RPMI8226 (cell line): ENCODE measurements at regions not wholly inside any gene's neighbourhood (a gene's known extent, or its start where the extent isn't known, plus 50 kb on each side); places are given as distances from the start of the nearest gene placed in this dataset.
"Not testable (repeated sequence)": the region's sequence is repeated elsewhere in the genome, so short reads cannot be mapped to it uniquely, and the experiment has no call there.

ENCODE experiments used
- DNase-seq: peaks from one replicate; pipeline ENCODE4 v3.0.0-alpha.2; 2015

DNA sequence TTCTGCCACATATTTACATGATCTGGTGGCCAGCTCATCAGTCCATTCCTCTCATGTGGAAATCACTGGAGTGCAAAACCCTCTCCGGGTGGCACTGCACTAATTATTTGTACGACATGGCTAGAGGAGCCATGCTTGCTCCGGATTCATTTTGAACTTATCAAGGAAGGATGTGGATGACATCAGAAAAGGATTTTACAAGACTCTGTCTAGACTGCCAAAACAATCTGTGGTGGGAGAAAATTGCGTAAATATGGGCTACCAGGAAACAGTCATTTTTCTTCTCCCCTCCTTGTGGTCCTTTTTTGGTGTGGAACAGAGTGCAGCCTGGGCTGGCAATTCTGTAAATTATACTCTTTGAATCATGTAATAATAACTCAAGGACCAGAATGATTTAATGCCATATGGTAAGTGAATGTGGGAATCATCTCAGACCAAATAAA, 123.4 kb upstream of the IFNE start:
- no peak for DNase-seq

DNA sequence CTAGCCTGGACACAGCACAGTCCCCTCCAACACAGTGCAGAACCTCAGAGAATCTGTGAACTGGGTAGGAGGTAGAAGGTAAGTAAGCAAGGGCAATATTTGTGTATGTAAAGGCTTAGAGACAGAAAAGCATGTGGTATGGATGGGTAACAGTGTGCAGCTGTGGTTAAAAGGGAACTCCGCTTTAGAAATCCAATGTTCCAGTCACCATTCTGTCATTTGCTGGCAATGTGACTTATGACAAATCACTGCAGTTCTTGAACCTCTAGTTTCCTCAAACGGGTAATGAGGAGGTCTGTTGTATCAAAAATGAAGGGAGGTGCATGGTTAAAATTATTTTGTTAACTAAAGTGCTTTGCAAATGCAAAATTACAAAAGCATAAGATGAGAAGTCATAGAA, 125.5 kb upstream of the IFNE start:
- no peak for DNase-seq

DNA sequence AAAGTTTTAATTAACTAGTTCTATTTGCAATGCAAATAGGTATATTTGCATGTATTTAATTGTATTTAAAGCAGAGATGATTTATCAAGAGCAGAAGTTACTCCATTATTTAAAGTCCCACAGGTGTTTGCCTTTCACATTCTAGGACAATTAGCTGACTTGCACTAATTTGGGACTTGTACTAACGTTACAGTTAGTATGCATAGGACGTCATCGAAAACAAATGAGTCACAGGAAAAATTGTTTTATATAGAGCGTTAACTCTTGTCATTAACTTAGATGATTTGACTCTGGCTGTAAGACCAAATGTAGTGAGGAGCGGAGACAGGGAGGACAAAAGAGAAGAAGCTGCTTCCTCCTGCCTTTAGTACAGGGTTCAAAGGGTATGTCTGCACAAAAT, 126.1 kb upstream of the IFNE start:
- DNase-seq: peak; percentile 13

DNA sequence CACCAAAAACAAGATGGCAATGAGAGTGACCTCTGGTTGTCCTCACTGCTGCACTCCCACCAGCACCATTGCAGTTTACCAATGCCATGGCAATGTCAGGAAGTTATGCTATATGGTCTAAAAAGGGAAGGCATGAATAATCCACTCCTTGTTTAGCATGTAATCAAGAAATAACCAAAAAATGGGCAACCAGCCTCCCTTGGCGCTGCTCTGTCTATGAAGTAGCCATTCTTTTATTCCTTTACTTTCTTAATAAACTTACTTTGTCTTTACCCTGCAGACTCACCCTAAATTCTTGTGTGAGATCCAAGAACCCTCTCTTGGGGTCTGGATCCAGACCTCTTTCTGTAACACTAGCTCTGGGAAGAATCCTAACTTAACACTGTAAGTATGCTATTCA, 127.4 kb upstream of the IFNE start:
- DNase-seq: no peak

DNA sequence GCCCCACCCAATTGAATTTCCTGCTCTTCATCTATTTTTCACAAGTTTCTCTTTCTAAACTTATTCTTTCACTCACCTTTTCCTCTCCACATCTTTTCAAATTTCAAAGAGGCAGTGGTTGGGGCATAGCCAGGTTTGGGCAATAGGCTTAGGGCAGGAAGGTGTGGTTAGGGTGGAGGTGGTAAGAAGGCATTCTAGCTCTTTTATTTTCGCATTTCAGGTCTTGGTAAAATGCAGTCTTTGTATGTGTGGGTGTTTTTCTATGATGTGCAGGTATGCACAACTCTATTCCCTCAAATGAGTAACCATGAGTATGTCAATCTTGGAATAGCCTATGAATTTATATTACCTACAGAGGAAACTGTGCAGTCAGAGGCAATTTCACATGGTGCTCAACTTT, 129.8 kb upstream of the IFNE start:
- no peak for DNase-seq

DNA sequence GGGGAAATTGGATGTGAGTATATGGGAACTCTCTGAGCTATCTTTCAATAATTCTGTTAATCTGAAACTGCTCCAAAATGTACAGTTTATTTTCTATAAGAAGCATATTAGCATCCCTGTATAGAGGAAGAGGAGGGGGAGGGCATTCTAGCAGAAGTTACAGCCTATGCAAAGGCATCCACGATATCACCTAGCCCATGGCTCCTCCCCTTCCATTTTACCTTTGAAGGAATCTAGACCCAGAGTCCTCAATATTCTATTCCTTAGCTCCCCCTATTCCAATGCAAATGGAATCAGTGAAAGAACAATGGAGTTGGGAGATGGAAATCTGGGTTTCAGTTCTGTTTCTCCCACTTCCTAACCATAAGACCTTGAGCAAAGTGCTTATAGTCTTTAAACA, 132.9 kb upstream of the IFNE start:
- no peak for DNase-seq

DNA sequence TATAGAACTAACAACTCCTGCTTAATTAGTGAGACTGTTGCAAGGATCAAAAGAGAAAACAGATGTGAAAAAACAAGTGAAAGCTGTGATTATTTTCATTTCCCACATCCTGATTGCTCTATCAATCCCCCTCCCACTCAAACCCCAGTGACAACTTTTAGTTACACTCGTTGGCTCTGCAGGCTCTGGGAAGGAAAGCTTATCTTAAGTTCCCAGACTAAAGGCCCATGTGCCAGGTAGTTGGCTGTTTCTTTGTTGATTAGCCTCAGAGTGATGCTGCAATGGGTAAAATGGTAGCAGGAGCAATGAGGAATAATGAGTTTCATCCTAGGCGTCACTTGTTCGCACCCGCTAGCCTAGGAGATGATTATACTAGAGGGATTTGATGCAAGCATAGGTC, 133.3 kb upstream of the IFNE start:
- no peak for DNase-seq

DNA sequence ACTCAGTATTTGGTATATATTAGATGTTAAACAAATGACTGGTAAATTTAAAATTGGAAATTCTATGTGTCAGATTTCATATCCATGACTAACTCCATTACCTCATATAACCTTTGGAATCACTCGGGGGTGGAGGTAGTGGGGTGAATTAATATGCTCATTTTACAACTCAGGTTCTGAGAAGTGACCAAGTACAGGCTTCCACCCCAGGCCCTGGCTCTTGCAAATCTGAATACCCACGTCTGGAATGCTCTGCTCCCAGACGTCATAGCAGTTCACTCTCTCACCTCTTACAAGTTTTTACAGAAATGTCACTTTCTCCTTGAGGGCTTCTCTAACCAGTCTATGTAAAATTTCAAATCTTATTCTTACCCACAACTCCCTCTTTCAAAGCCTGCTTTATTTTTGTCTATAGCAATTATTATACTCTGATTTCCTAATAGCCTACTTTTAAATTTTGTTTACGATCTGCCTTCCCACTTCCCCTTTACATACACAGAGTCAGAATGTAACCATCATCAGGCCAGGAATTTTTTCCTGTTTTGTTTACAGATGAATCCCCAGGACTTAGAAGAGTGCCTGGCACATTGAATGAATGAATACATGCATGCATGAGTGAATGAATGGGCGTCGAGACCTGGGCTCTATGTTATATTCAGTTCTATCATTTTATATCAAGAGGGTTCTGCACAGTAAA, 134.1 kb upstream of the IFNE start:
- no peak for DNase-seq

DNA sequence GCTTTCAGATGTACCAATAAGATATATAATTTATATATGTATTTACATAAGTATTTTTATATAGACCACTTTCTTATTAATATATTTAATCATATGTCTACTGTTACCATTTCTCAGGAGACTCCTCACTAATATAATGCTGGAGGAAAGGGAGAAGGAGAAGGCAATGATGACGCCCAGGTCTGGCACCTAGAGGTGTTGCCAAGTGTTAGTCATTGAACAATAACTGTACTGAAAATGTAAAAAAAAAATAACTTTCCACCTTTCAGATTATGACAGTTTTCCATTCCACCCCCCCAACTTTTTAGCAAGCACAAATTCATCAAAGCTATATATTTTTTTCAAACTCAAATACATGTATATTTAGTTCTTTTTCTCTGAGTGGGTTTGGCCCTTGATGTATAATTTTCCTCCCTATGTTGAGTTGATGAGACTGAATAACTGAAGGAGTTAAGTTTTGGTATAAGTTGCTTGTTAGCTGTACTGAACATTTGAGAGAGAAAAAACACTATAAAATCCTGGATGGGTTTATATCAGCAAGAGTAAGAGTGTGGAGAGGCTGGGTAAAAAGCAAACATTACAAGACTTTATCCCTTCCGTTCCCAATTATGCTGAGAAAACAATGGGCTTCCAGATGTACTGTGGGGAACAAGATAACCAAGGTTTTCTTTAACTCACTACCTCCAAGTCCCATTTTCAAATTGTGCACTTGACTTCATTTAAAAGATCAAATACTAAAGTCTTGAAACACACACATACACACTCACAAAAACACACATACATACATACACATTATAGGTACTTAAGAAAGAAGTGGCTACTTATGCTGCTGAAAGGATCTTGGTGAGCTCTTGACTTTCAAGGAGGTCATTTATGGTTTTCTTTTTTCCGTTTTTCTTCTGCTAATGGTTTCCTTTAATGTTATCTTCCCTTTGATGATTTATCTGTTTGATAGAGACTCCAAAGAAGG, 142.8 kb upstream of the IFNE start:
- DNase-seq: no peak

DNA sequence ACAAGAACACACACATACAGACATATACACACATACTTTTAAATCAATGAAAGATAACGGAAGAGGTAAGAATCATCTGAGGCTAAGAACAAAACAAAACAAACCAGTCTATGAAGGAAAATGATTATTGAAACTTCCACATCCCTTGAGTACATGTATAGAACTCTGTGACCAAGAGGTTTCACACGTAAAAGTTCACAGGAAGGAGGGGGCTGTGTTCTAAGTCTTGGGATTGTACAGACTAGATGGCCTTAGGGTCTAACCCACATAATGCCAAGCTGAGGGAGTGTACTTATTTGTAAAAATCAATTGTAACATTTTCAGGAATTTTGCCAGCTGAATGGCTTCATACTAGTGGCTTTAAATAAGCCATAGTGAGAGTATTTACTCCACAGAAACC, 144.4 kb upstream of the IFNE start:
- DNase-seq: no peak

DNA sequence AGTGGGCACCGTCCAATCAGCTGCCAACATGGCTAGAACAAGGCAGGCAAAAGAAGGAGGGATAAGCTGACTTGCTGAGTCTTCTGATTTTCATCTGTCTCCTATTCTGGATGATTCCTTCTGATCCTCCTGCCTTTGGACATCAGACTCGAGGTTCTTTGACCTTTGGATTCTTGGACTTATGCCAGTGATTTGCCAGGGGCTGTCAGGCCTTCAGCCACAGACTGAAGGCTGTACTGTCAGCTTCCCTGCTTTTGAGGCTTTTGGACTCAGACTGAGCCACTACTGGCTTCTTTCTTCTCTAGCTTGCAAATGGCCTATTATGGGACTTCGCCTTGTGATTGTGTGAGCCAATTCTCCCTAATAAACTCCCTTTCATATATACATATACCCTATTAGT, 146.8 kb upstream of the IFNE start:
- not testable (repeated sequence) for DNase-seq

DNA sequence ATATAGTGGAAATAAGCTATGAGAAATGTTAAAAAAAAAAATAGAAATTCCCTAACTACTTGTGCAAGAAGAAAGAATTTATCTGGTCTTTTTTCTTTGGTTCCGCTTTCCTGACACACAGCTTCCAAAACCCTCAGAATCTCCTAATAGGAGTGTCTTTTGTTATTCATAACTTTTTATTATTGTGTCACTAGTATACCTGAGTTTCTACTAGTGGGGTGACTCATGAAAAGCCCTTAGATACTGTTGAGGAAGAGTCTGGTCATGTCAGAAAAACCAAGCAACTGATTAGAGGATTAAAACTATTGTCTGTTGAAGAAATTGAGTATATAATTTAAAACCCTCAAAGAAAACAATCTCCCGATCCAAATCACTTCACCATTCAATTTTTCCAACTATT, 152.8 kb upstream of the IFNE start:
- no peak for DNase-seq

DNA sequence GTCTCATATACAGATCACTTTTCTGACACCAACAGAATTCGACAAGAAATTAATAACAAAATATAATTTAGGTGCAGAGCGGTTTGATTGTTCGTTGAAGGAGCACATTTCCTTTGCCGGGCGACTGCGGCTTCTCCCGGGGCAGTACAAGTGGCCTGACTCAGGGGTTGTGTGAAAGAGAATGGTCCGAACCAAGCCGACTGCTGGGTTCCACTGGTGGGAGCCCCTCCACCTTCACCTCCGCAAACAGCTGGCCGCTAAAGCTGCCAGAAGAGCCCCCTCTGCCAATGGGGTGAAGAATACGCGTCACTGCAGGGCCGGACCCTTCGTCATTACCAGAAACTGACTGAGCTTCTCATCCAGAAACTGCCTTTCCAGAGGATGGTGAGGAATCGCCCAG, 156.0 kb upstream of the IFNE start:
- no peak for DNase-seq

DNA sequence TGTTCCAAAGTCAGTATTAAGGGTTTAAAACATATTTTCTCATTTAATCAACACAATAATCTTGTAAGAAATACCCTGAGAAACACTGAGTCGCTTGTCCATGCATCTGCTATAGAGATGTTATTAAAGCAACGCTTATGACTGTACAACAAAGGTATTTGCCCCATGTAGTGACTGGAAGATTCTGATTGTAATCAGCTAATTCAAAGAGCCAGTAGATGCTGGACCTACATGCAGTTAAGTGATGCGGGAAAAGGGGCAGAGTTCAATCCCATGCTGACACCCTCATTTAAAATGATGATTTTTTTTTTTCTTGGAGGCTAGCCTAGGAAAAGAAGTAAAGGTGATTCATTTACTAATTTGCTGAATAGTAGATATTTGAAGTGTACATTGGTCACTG, 149.3 kb upstream of the MTAP start:
- DNase-seq: no peak

DNA sequence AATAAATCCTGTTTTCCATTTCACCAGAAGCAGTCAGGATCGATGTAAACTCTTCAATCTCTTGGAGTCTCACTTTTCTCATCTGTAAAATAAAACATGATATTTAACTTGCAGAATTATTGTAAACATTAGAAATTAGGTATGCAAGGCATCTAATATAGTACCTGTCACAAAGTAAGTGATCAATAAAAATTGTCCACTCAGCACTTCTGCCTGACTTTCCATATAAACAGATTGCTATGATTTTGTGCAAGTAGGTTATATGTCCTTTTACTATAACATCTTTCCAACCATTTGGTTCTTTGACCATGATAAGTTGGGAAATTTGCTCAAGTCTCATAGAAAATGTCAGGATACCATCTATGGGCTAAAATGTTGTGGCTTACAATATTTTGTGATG, 148.8 kb upstream of the MTAP start:
- DNase-seq: no peak

DNA sequence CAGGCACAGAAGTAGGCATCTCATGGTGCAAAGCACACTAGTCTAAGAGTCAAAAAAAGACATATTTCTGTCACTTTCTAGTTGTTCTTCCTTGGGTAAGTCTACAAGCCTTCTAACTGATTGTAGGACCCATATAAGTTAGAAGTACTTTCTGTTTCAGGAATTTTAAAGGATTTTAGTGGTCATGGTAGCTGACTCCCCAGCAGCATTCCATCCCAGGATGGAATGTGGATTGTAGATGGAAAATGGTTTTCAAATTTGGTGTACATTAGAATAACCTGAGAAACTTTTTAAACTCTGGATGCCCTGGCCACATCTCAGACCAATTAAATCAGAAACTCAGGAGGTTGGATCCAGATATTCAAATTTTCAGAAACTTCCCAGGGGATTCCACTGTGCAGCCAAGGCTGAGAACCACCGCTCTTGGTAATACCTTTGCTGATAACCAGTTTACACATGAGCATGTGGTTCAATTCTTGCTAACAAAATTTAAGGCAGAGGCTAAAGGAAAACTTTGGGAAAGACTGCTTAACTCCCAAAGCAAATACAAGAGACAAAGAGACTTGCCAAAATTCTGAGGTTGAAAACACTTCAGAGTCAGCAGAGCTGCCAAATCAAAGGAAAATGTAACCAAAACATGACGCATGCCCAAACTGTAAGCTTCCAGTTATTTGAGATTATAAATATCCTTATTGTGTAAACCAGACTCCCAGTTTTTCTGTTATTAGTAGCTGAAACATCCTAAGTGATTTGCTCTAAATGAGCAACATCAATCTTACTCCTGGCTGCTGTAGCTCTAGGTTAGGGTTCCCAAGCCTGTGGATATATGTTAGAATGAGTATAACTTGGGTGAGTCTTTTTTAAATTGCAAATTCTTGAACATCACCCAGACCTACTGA, 145.4 kb upstream of the MTAP start:
- no peak for DNase-seq

DNA sequence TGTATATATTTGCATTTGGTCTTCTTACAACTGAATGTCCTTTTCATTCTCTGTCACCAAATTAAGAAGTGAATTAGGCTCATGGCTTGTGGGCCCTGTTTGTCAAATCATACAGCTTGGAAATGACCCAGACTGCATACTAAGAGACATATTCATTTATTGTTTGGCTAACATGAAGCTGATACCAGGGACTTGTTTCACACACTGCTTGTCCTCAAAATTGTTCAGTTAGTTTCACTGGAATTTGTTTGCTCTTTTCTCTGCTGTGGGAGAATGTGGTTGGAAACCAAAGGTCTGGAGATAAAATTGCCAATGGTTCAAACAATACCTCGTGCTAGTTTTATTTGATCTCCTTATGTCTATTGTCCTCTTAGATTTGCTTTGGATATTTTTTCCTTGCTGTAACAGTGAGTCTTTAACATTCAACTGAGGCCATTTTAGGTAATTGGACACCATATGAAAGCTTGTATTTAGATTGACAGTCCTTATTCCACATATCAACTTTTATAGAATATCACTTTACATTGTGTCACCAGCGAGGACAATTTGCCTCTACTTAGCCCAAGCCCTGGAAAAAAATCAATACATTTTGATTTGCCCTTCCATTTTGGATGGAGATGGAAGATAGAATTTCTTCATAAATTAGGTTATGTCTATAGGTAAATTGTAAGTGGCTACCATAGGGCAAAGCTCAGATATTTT, 144.3 kb upstream of the MTAP start:
- no peak for DNase-seq

DNA sequence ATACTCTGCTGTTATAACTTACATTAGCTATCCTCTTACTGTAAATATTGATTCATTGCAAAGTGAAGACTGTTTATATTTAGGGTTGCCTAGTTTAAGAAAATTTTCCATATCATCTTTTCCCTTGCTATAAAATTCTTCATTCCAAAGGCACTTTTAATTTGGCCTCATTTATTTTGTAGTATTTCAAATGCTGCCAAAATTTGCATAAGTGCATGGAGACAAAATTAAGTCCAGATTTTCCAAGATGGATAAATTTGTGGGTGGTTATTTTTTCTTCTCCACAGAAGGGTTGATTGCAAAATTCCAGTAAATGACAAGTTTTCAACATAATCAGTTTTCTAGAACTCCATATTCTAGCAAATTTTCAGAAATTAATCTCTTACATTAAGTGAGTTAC, 141.5 kb upstream of the MTAP start:
- DNase-seq: no peak

DNA sequence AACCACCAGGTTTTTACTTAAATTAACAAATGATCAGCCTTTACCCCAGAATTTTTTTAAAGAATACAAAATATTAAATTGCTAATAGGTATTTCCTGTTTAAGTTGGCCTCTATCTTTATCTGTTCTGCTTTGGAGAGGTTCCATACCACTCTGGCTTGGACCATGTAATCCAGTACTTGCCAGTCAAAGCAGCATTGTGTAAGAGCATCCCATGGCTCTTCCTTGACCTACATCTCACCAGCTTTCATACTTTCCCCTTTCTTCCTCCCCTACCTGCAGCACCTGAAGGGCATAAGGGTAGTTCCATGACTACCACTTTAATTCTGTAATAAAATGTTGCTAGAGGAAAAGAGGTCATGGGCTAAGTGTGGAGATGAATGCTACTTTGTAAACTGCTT, 140.8 kb upstream of the MTAP start:
- no peak for DNase-seq

DNA sequence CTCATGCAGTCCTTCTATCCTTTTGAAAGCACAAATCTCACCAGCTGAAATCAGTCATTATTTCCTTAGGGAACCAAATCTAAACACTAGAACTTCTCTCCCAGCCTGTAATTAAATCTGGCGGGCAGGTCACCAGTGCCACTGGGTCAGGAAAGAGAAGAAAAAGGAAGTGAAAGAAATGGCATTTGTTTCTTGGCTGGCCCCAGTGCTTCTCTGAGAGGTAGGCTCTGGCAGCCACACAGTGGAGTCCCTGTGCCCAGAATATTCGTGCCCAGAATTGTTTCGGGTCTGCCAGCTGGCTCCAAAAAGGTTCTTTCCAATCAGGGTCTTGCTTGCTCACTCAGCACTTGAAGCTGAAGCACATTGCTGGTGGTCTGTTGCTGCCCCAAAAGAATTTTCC, 133.9 kb upstream of the MTAP start:
- DNase-seq: peak; percentile 77

DNA sequence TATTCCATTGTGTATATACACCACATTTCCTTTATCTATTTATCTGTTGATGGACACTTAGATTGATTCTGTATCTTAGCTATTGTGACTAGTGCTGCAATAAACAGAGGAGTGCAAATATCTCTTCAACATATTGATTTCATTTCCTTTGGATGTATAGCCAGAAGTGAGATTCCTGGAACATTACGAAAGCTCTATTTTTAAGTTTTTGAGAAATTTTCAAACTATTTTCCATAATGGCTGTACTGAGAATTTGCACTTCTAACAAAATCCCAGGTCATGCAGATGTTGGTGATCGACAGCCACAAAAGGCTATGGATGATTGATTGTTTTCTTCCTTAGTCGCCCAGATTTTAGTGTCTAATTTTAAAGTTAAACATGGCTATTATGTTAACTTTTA, 132.7 kb upstream of the MTAP start:
- no peak for DNase-seq

DNA sequence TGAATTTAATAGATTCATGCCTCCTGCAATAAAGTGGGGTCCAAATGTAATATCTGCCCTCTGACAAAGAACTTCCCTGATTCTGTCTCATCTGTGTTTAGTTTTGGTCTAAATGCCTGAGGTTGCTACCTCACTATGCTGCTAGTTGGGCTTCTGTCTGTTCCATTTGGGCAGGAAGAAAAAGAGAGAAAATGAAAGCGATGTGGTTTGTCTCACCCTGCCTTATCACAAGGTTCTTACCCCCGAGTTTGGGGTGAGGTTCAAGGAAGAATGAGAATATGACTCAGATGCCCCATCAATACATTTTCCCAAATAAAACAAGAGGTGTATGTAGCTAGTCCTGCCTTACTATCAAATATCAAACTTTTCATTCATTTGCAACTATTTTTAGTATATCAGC, 132.1 kb upstream of the MTAP start:
- DNase-seq: no peak

DNA sequence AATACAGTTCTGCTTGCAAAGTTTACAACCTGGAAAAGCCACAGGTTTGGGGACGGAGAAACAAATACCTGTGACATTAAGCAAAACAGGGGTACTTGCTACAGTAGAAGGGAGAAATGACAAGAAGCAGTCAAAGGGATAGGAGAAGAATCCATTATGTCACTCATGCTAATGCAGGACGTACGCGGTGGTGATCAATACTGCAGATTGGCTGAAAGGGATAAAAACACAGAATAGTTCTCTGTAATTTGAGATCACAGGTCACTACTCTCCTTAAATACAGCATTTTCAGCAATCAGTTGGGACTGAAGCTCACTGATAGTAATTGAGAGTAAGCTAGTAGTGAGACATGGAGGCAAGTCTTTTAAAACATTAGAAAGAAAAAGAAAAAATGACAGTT, 130.3 kb upstream of the MTAP start:
- DNase-seq: no peak
